ENCODE measurements at regions not wholly inside any gene's neighbourhood (a gene's known extent, or its start where the extent isn't known, plus 50 kb on each side); places are given as distances from the start of the nearest gene placed in this dataset.
"Not testable (repeated sequence)": the region's sequence is repeated elsewhere in the genome, so short reads cannot be mapped to it uniquely, and the experiment has no call there.

- DNase-seq = no peak
Observed at GRCh38 chr1:232186931-232187330, 443.0 kb downstream of the SIPA1L2 start.

- DNase-seq = no peak
Observed at GRCh38 chr1:232184561-232185530, 445.1 kb downstream of the SIPA1L2 start.

- DNase-seq = no peak
Observed at GRCh38 chr1:232183802-232184201, 446.1 kb downstream of the SIPA1L2 start.

- no peak for DNase-seq
Observed at GRCh38 chr1:232183266-232183800, 446.6 kb downstream of the SIPA1L2 start.

GRCh38 chr1:232182236-232182635 is 447.7 kb downstream of the SIPA1L2 start:
- no peak for DNase-seq

GRCh38 chr1:232180779-232181136 is 449.2 kb downstream of the SIPA1L2 start:
- DNase-seq = no peak

- DNase-seq = no peak
Observed at GRCh38 chr1:232179896-232180778, 449.8 kb downstream of the SIPA1L2 start.

GRCh38 chr1:232178191-232178590 is 451.7 kb downstream of the SIPA1L2 start:
- no peak for DNase-seq

GRCh38 chr1:232177438-232177837 is 452.5 kb downstream of the SIPA1L2 start:
- no peak for DNase-seq

- DNase-seq = no peak
Observed at GRCh38 chr1:232176222-232176621, 453.7 kb downstream of the SIPA1L2 start.

- no peak for DNase-seq
Observed at GRCh38 chr1:232174306-232174705, 455.6 kb downstream of the SIPA1L2 start.

GRCh38 chr1:232172563-232172962 is 457.4 kb downstream of the SIPA1L2 start:
- peak; percentile 12 for DNase-seq

GRCh38 chr1:232170909-232171308 is 459.0 kb downstream of the SIPA1L2 start:
- no peak for DNase-seq

GRCh38 chr1:232169436-232169835 is 460.5 kb downstream of the SIPA1L2 start:
- no peak for DNase-seq

- DNase-seq = no peak
Observed at GRCh38 chr1:232168508-232168907, 461.4 kb downstream of the SIPA1L2 start.

GRCh38 chr1:232166942-232167341 is 463.0 kb downstream of the SIPA1L2 start:
- no peak for DNase-seq

- DNase-seq = no peak
Observed at GRCh38 chr1:232164078-232164963, 465.6 kb downstream of the SIPA1L2 start.

- no peak for DNase-seq
Observed at GRCh38 chr1:232163533-232163932, 466.4 kb downstream of the SIPA1L2 start.

GRCh38 chr1:232162001-232162400 is 467.9 kb downstream of the SIPA1L2 start:
- DNase-seq = no peak

- not testable (repeated sequence) for DNase-seq
Observed at GRCh38 chr1:232158558-232158957, 471.4 kb downstream of the SIPA1L2 start.

GRCh38 chr1:232156070-232156469 is 473.9 kb downstream of the SIPA1L2 start:
- DNase-seq = not testable (repeated sequence)

- no peak for DNase-seq
Observed at GRCh38 chr1:232153652-232154051, 476.3 kb downstream of the SIPA1L2 start.

Data from right kidney (tissue), 1 donor.